Muscle layer of duodenum (tissue), 2 donors: ENCODE measurements at regions not wholly inside any gene's neighbourhood (a gene's known extent, or its start where the extent isn't known, plus 50 kb on each side); places are given as distances from the start of the nearest gene placed in this dataset.

Experiments
- H3K27ac ChIP-seq: one replicate; pipeline ENCODE4 v1.7.0; 2013; ENCODE audit warnings: mild to moderate bottlenecking, low read length
- H3K27me3 ChIP-seq: one replicate; pipeline ENCODE4 v1.7.0; 2013; ENCODE audit warnings: low read depth, mild to moderate bottlenecking, control low read depth, low read length
- H3K36me3 ChIP-seq, 2 donors: one replicate each; pipeline ENCODE4 v1.7.0; 2013; ENCODE audit warnings: low read length in 2 of 2, control low read depth in 1 of 2, mild to moderate bottlenecking in 1 of 2; ENCODE audit not compliant: insufficient read depth in 2 of 2, control insufficient read depth in 1 of 2
- H3K4me1 ChIP-seq, 2 donors: one replicate each; pipeline ENCODE4 v1.7.0; 2013; ENCODE audit warnings: low read length in 2 of 2, mild to moderate bottlenecking in 2 of 2, control low read depth in 1 of 2, moderate library complexity in 1 of 2; ENCODE audit not compliant: insufficient read depth in 2 of 2, control insufficient read depth in 1 of 2
- H3K4me3 ChIP-seq, 2 donors: one replicate each; pipeline ENCODE4 v1.7.0; 2013; ENCODE audit warnings: low read length in 2 of 2, low read depth in 1 of 2, mild to moderate bottlenecking in 1 of 2
- H3K9me3 ChIP-seq, 2 donors: one replicate each; pipeline ENCODE4 v1.7.0; 2013; ENCODE audit warnings: low read length in 2 of 2, control low read depth in 1 of 2, mild to moderate bottlenecking in 1 of 2; ENCODE audit not compliant: control insufficient read depth in 1 of 2
- donor health status: healthy.

DNA sequence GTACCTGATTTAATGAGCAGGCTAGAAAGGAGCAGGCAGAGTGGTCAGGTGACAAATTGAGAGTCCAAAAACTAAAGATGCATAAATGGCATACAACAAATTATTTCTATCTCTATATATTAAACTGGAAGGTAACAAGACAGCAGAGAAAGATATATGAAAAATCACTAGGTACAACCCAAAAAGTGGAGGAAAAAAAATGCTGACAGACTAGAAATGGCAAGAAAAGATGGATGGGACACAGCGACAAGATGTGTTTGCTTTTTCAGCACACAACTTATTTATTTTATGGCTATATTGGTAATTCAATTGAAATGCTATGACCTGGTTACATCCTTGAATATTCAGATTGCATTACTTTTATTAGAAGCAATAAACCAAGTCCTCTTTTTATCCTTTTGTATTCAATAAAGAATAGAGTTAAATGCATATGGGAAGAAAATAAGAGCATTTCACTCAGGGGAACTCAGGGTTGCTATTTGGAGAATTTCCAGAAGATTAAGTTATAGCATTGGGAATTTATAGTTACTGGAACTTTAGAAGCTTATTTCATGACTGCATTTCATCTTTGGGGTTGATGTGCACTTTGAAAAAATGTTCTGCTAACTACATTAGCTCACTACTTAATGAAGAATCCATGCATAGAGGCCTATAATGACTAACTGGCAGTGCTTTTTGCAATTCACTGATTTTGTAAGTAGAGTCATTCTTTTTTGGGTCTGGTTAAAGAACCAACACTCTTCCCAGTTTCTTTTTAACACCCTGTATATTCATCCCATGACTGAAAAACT lies 566.6 kb upstream of the TUSC1 start:
- no peaks in the 10 kb centered on the region for H3K27me3 ChIP-seq
- no peak overlapping the region for H3K27ac ChIP-seq
- peaks cover 0 to 2% of the 10 kb centered on the region in 2 donors for H3K9me3 ChIP-seq
- H3K4me1 ChIP-seq = no peaks in the 10 kb centered on the region
- H3K36me3 ChIP-seq = no peaks in the 10 kb centered on the region
- no peak overlapping the region for H3K4me3 ChIP-seq

DNA sequence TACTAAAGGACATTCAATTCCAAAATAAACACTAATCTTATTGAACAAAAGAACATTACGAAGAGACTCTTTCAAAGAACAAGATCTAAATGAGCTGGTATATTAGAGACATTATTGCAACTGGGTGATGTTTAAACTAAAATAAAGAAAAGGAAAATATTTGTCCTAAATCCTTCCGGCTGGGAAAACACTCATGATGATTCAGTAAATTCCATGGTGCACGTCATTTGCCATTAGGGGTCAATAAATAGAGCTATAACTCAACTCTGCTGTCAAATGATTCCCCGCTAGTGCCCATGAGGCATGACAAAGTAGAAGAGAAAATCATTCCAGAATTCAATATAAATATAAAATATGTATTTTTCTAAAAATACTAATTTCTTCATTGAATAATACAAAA lies 565.5 kb upstream of the TUSC1 start:
- no peaks in the 10 kb centered on the region for H3K4me1 ChIP-seq

DNA sequence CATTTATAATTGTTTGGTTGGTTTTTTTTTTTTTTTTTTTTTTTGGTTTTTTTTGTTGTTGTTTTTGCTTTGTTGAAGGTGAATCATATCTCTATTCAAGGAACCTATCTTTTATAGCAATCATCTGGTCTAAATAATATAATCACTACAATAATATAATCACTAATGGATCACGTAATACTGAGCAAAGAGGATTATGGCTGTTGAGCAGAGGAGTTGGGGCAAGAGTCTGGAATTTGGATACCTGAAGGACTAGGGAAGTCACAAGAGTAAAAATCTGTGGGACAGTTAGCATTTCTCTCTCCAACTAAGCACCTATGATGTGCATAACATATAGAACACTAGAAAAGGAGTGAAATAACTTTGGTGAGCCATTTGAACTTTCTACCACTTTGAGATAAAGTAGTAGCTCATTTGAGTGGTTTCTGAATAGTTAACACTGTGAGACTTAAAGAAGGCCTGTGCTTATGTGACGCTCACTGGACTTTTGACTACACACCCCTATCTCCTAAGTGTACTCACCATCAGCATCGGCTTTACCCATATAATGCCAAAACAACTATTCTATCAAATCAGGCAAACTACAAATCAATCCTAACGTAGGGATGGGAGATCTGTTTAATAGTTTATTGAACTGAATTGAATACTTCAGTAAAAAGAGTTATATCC lies 564.9 kb upstream of the TUSC1 start:
- no peak overlapping the region for H3K4me3 ChIP-seq
- no peaks in the 10 kb centered on the region for H3K27me3 ChIP-seq
- no peak overlapping the region for H3K27ac ChIP-seq
- no peaks in the 10 kb centered on the region for H3K4me1 ChIP-seq
- H3K9me3 ChIP-seq = no peaks in the 10 kb centered on the region
- no peaks in the 10 kb centered on the region for H3K36me3 ChIP-seq

More for the DNA sequence above, 565.5 kb upstream of the TUSC1 start:
- Histone ChIP-seq H3K4me3 (no peak overlapping the region), H3K27me3 (no peaks in the 10 kb centered on the region), H3K27ac (no peak overlapping the region), H3K36me3 (no peaks in the 10 kb centered on the region), H3K9me3 (no peaks in the 10 kb centered on the region)

DNA sequence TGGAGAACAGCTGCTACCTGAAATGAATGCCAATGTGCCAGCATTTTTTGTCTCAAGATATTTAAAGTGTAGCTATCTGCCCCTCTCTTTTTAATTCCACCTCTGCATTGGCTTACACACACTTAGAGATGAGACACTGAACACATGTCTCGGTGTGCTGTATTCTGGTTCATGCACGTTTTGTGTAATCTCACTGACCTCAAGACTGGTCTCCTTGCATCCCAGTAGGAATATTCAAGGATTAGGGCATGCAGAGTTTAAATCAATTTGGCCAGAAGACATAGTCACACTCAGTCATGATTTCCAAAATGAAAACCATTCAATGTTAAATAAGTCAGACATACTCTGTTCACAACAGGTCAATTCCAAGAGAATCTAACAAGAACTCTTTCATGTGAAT lies 561.8 kb upstream of the TUSC1 start:
- no peaks in the 10 kb centered on the region for H3K36me3 ChIP-seq
- H3K4me1 ChIP-seq = no peaks in the 10 kb centered on the region
- H3K4me3 ChIP-seq = no peak overlapping the region
- no peaks in the 10 kb centered on the region for H3K27me3 ChIP-seq
- H3K27ac ChIP-seq = no peak overlapping the region
- H3K9me3 ChIP-seq = no peaks in the 10 kb centered on the region

DNA sequence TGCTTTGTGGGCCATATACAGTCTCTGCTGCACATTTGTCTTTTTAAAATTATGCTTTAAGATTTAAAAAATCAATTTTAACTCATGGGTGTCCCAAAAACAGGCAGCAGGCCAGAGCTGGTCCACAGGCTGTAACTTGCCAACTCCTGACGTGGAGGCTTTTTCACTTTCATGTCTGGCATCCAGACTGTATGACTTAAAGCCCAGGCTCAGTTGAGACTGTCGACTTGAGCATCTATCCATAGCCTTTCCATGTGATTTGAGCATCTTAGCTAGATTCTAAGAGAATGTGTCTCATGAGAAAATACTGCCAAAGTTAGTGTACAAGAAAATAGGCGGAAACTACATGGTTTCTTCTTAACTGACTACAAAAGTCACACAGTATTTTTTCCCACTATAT lies 559.0 kb upstream of the TUSC1 start:
- no peaks in the 10 kb centered on the region for H3K36me3 ChIP-seq

DNA sequence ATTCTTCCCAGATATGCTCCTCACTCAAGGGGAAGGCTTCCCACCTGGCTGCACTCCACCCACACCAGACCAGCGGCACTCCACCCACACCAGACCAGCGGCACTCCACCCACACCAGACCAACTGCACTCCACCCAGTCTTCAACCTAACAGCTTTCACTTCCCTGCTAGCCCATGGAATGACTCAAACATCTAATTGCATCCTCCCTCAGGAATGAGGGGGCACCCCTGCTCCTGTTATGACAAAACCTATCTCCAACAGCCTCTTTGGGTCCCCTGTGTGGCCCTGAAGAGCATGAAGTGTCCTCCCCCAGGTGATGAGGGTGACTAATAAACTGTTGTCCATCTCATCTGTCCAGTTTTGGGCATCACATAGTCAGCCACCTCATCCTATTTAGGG lies 556.6 kb upstream of the TUSC1 start:
- no peaks in the 10 kb centered on the region for H3K36me3 ChIP-seq
- H3K4me1 ChIP-seq = no peaks in the 10 kb centered on the region
- H3K4me3 ChIP-seq = no peak overlapping the region
- no peaks in the 10 kb centered on the region for H3K27me3 ChIP-seq
- no peaks in the 10 kb centered on the region for H3K9me3 ChIP-seq
- no peak overlapping the region for H3K27ac ChIP-seq

More for the DNA sequence above, 559.0 kb upstream of the TUSC1 start:
- H3K9me3 ChIP-seq = no peaks in the 10 kb centered on the region
- H3K27ac ChIP-seq = no peak overlapping the region
- H3K4me1 ChIP-seq = no peaks in the 10 kb centered on the region
- no peaks in the 10 kb centered on the region for H3K27me3 ChIP-seq
- H3K4me3 ChIP-seq = no peak overlapping the region

DNA sequence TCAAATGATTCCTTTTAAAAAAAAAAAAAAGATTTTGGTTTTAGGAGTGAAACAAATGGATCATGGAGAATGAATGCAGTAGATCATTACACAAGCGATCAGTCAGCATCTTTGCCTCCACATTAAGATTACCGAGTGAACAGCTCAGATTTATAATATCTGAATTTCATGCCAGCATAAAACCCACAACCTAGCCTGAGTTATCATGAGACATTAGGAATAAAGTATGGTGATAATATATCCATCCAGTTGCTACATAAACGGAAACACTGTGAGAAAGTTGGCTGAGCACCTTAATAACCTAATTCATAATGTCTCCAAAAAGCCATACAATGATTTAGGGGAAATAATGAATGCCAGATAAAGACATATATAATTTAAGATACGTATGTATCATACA lies 553.1 kb upstream of the TUSC1 start:
- Histone ChIP-seq H3K4me3 (no peak overlapping the region), H3K4me1 (no peaks in the 10 kb centered on the region), H3K36me3 (no peaks in the 10 kb centered on the region), H3K27me3 (no peaks in the 10 kb centered on the region), H3K9me3 (no peaks in the 10 kb centered on the region), H3K27ac (no peak overlapping the region)

DNA sequence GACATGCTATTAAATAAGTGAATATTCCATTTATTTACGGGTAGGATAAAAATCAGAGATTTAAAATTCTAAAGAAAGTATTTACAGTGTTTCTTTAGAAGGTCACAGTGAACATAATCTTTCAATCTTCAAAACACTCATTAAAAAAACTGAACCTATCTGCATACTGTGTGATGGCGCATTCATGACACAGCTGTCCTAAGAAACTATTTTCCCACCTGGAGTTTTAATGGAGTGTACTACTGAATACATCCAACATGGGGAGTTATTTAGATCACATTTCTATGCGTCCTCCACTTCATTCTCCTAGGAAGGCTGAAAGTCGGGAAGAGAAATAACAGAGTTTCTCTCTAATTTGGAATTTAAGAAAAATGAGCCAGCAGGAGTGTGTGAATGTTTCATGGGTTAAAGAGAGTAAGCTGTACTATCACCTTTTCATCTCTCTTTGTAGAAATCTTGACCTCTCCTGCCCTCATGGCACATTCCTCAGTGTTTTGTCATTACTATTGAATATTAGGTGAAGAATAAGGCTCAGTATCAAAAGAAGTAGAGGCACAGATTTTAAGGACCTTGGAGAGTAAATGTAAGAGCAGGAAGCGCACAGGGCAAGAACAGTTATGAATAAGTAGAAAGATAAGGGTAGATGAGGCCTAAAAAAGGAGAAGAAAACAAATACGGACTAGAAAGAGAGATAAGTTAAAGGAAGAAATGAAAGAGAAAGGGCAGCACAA lies 551.2 kb upstream of the TUSC1 start:
- H3K36me3 ChIP-seq = no peaks in the 10 kb centered on the region
- no peak overlapping the region for H3K27ac ChIP-seq
- H3K9me3 ChIP-seq = no peaks in the 10 kb centered on the region
- H3K4me3 ChIP-seq = no peak overlapping the region
- no peaks in the 10 kb centered on the region for H3K27me3 ChIP-seq
- H3K4me1 ChIP-seq = no peaks in the 10 kb centered on the region

DNA sequence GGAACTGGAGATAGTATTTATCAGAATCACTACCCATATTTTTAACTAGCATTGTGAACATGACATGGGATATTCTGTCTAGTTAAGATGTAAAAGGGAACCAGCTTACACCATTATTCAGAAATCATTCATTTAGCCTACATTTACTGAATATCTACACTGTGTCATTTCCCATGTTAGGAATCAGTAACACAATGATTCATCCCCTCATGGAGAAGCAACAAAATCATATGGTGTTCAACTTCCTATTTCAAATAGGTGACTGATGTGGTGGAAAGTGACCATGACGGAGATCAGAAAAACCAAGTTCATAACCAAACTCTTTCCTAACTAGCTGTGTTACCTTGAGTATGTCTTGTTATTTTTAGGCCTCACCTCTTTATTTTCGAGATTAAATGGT lies 550.0 kb upstream of the TUSC1 start:
- Histone ChIP-seq H3K4me1 (no peaks in the 10 kb centered on the region), H3K27ac (no peak overlapping the region), H3K4me3 (no peak overlapping the region), H3K9me3 (no peaks in the 10 kb centered on the region), H3K36me3 (no peaks in the 10 kb centered on the region), H3K27me3 (no peaks in the 10 kb centered on the region)

DNA sequence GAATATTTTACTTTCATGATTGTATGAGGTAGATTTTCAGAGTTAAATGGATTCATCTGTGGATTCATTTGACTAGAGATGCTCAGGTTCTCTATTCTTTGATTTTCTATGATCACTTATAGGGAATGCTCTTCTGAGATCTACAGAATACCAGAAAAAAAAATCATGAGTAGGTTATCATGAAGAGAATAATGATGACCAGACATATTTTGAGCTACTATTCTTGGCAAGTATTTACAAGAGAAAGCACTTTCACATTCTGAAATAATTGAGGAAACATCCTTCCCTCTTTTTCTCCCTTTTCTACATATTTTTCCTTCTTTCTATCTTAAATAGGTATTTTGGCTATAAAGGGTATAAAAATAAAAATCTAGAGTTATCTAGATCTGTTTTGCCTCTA lies 543.0 kb upstream of the TUSC1 start:
- H3K4me1 ChIP-seq = no peaks in the 10 kb centered on the region
- H3K4me3 ChIP-seq = no peak overlapping the region
- H3K9me3 ChIP-seq = no peaks in the 10 kb centered on the region
- no peaks in the 10 kb centered on the region for H3K27me3 ChIP-seq
- no peak overlapping the region for H3K27ac ChIP-seq
- H3K36me3 ChIP-seq = no peaks in the 10 kb centered on the region

DNA sequence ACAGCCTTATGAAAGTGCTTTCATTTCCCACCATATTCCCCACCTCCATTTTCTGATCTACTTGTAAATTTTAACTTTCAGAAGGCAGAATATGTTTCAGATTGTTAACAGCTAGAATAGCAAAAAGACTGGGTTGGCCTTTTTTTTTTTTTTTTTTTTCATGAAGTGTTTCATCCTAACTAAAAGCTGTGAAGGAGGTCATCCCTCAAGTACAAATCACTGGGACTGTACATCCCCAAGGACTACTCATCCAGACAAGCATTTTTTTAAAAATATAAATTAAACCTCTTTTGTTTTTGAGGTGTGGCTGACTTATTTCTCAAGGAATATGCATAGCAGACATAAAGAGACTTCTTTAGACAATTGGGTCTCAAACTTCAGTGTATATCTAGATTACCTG lies 542.1 kb upstream of the TUSC1 start:
- Histone ChIP-seq H3K27me3 (no peaks in the 10 kb centered on the region), H3K4me1 (no peaks in the 10 kb centered on the region), H3K27ac (no peak overlapping the region), H3K4me3 (no peak overlapping the region), H3K36me3 (no peaks in the 10 kb centered on the region), H3K9me3 (no peaks in the 10 kb centered on the region)
